ENCODE measurements at regions not wholly inside any gene's neighbourhood (a gene's known extent, or its start where the extent isn't known, plus 50 kb on each side); places are given as distances from the start of the nearest gene placed in this dataset.

- no peak for DNase-seq (ENCODE audit: low read depth)
These were observed 52.5 kb upstream of the PDE8B start for GRCh38 chr5:77157732-77158532.

- DNase-seq (ENCODE audit: low read depth), result no peak
These were observed 54.1 kb upstream of the PDE8B start for GRCh38 chr5:77156379-77156778.

GRCh38 chr5:77155179-77155785 is 55.2 kb upstream of the PDE8B start:
- no peak for DNase-seq (ENCODE audit: low read depth)

GRCh38 chr5:77152441-77152840 is 58.0 kb upstream of the PDE8B start:
- no peak for DNase-seq (ENCODE audit: low read depth)

- no peak for DNase-seq (ENCODE audit: low read depth)
These were observed 59.0 kb upstream of the PDE8B start for GRCh38 chr5:77151501-77151900.

- no peak for DNase-seq (ENCODE audit: low read depth)
These were observed 59.8 kb upstream of the ZBED3 start for GRCh38 chr5:77146896-77147295.

GRCh38 chr5:77145666-77146065 is 58.6 kb upstream of the ZBED3 start:
- DNase-seq (ENCODE audit: low read depth), result peak; percentile 48

- DNase-seq (ENCODE audit: low read depth), result no peak
These were observed 57.7 kb upstream of the ZBED3 start for GRCh38 chr5:77144837-77145139.

- DNase-seq (ENCODE audit: low read depth), result peak; percentile 58
These were observed 57.1 kb upstream of the ZBED3 start for GRCh38 chr5:77143998-77144836.

GRCh38 chr5:77140350-77140749 is 53.3 kb upstream of the ZBED3 start:
- no peak for DNase-seq (ENCODE audit: low read depth)

- DNase-seq (ENCODE audit: low read depth), result peak; percentile 55
These were observed 51.9 kb upstream of the ZBED3 start for GRCh38 chr5:77139001-77139400.

Measured in stromal cell of bone marrow (primary cell).